Epithelial cell of esophagus (primary cell): ENCODE measurements at regions not wholly inside any gene's neighbourhood (a gene's known extent, or its start where the extent isn't known, plus 50 kb on each side); places are given as distances from the start of the nearest gene placed in this dataset.

Source experiments
- DNase-seq: peaks from one replicate; pipeline ENCODE4 v3.0.0; 2010; ENCODE audit warnings: low read depth
- H3K4me3 ChIP-seq: 2 replicates; pipeline ENCODE4 v1.5.1; 2011; ENCODE audit warnings: mild to moderate bottlenecking, low read length, control low read depth
- TF ChIP-seq, protein P1 (sequence below): IDR thresholded peaks from 2 replicates; pipeline ENCODE4 v1.5.1; 2011; ENCODE audit warnings: low read depth, mild to moderate bottlenecking, low read length, control low read depth, inconsistent platforms; ENCODE audit not compliant: insufficient read depth; ENCODE audit errors: missing control alignments

DNA sequence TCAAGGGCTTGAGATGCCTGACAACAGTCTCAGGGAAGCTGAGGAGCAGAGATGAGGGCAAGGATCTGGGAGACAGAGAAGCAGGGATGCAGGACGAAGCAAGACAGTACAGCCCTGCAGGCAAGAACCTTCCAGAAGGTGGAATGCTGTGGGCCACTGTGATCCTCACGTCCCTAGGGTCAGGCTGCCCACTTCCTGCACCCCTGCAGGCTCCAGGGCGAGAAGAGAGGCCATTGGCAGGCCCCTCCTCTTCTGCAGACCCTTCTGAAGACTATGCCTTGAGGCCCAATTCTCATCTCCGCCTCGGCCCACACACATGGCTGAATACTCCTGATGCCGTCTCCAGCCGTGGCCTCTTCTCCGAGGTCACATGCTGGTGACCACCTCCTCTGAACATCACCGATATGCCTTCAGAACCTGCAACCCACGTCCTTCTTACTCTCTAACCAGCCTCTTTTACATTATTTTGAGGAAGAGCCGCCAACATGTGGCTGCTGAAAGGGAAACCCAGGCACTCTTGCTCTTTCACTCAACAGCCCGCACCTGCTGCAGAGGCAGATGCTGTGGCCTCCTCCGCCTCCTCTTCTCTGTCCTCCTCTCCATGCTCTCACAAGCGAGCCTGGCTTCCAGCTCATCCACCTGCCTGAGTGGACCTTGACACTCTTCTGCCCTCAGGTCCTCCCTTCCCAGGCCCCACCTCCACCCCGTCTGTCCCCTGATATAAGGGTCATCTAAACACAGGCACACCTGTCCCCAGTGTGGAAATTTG lies 181.5 kb downstream of the IRX2 start:
- no peak overlapping the region for H3K4me3 ChIP-seq
- TF ChIP-seq, protein P1, sequence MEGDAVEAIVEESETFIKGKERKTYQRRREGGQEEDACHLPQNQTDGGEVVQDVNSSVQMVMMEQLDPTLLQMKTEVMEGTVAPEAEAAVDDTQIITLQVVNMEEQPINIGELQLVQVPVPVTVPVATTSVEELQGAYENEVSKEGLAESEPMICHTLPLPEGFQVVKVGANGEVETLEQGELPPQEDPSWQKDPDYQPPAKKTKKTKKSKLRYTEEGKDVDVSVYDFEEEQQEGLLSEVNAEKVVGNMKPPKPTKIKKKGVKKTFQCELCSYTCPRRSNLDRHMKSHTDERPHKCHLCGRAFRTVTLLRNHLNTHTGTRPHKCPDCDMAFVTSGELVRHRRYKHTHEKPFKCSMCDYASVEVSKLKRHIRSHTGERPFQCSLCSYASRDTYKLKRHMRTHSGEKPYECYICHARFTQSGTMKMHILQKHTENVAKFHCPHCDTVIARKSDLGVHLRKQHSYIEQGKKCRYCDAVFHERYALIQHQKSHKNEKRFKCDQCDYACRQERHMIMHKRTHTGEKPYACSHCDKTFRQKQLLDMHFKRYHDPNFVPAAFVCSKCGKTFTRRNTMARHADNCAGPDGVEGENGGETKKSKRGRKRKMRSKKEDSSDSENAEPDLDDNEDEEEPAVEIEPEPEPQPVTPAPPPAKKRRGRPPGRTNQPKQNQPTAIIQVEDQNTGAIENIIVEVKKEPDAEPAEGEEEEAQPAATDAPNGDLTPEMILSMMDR = no peak
- no peak for DNase-seq

DNA sequence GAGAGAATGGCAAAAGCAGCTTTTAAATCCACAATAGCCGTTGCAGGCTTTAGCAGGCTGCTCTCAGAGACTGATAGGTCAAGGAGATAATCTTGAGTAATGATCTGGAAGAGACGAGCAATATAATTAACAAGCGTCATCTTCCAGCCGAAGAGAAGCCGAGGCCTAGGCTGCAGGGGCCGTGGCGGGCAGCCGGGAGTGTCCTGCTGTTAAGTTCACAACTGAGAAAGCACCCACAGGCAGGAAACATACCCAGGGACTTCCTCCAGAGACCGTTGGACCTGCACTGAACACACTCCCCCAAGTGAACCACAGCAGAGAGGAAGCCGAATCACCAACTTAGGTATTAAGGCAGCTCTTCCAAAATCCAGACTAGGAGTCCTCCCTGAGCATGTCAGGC lies 182.3 kb downstream of the IRX2 start:
- H3K4me3 ChIP-seq = no peak overlapping the region
- DNase-seq = no peak
- TF ChIP-seq, protein P1 = no peak

DNA sequence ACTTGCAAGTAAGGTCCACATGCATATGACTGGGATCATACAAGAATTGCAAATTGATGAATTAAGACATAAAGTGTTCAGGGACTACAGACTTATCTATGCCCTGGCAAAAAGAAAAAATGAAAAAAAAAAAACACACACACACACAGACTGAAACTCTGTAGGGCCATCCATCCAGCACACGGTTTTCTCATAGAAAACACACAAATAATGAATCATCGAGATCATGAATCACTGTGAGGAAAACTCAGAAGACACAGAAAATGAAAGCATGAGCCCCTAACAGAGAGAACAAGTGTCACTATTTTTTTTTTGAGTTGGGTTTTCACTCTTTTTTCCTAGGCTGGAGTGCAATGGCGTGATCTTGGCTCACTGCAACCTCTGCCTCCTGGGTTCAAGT lies 185.2 kb downstream of the IRX2 start:
- TF ChIP-seq, protein P1 = no peak
- DNase-seq = no peak

DNA sequence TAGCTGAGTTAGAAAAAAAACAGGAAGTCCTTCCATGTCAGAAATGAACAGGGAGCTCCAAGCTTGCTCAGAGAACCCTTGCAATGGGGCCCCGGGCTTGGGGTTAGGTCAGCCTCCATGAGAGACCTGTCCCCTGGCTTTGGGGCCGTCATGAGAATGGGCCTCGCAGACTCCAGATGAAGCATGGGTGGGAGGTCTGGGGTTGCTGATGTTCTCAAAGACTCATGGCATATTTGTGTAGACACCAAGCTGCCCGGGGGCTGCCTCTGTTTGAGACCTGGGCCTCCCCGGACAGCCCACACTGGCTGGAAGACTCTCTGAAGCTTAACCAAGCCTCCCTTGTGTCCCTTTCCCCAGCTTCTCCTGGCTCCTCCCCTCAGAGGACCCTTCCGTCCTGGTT lies 186.3 kb downstream of the IRX2 start:
- H3K4me3 ChIP-seq = no peak overlapping the region
- TF ChIP-seq, protein P1 = no peak
- DNase-seq = no peak

More for the DNA sequence above, 185.2 kb downstream of the IRX2 start:
- H3K4me3 ChIP-seq = no peak overlapping the region

DNA sequence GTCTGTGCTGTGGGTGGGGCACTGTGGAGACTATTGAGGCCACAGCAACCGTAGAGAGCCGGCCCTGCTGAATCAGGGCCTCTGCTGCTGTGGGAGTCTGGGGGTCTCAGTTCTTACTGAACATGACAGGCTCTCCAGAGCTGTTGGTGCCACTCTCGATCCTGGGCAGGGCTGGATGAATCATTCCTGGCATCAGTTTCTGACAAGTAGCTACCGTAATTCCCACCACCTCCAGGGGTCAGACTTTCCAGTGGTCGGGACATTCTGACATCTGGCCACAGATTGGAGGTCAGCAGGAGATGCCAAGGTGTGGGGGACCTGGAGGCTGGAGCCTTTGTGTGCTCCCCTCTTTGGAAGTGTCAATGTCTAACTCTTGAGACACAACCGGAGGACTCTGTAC lies 188.4 kb downstream of the IRX2 start:
- H3K4me3 ChIP-seq = no peak overlapping the region
- TF ChIP-seq, protein P1 = no peak
- no peak for DNase-seq

DNA sequence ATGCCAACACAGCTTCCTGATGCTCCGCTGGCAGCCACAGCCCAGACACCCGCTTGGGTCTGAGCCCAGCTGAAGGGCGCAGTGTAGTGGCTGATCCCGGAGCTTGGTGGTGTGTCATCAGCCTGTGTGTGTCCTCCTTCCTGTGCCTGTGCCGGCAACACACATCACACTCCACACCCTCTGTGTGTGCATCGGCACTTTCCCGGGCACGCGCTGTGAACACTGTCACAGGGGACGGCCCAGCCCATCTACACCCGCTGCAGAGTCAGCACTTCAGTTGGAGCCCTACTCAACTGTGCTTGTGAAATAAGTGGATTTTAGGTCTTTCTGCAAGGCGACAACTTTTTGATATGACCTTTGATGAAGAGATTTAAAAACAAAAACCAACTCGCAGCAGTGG lies 189.4 kb downstream of the IRX2 start:
- DNase-seq = no peak
- TF ChIP-seq, protein P1 = no peak
- H3K4me3 ChIP-seq = no peak overlapping the region

GRCh38 chr5:2560435-2560834 lies 191.0 kb downstream of the IRX2 start:
- DNase-seq = no peak
- H3K4me3 ChIP-seq = no peak overlapping the region
- TF ChIP-seq, protein P1 = no peak
